GM18907 (cell line): ENCODE measurements at regions not wholly inside any gene's neighbourhood (a gene's known extent, or its start where the extent isn't known, plus 50 kb on each side); places are given as distances from the start of the nearest gene placed in this dataset.

Source experiments
- ATAC-seq: cut with Tn5 transposase; IDR thresholded peaks from one replicate; pipeline ENCODE4 v1.9.1; 2021; ENCODE audit warnings: mild to moderate bottlenecking, moderate library complexity; ENCODE audit not compliant: unreplicated experiment

DNA sequence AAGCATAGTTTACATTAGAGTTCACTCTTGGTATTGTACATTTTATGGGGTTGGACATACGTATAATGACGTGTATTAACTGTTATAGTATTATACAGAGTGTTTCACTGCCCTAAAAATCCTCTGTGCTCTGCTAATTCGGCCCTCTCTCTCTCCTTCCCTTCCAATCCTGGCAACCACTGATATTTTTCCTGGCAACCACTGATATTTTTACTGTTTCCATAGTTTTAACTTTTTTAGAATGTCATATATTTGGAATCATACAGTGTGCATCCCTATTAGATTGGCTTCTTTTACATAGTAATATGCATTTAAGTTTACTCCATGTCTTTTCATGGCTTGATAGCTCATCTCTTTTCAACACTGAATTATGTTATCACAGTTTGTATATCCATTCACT, 526.7 kb downstream of the RIT2 start:
- no peak for ATAC-seq

DNA sequence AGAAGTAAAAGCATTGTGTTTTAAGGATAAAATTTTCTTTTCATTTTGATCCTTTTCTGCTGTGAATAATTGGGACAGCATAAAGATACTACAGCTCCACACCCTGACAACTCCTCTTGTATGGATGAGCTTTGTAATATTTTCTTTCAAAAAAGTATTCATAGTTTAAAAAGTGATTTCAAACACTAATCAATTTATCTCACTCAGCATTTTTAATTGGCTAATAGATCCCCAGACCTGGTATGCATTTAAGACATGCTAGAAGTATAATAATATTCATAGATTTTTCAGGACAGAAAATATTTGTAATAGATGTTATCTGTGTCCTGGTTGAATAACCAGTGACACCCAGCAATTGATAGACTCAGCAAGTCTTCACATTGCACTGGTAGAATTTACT, 510.7 kb downstream of the RIT2 start:
- no peak for ATAC-seq

DNA sequence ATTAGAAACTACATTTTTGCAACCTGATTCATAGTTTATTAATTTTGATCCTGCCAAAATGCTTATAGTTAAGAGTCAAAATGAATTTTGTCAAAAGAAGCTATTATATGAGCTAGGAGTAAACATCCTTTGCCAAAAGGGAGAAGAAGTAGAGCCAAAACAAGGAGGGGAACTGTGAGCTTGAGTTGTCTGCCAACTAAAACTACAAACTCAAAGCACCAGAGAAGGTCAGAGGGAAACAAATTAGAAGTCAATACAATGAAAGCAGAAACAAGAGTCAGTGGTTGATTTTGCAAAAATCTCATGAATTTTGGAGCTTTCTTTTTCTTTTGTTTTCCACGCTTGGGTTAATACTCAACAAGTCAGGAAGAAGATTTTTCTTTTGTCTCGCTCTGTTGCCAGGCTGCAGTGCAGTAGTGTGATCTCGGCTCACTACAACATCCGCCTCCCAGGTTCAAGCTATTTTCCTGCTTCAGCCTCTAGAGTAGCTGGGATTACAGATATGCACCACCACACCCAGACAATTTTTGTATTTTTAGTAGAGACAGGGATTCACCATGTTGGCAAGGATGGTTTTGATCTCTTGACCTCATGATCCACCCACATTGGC, 508.5 kb downstream of the RIT2 start:
- ATAC-seq = no peak

DNA sequence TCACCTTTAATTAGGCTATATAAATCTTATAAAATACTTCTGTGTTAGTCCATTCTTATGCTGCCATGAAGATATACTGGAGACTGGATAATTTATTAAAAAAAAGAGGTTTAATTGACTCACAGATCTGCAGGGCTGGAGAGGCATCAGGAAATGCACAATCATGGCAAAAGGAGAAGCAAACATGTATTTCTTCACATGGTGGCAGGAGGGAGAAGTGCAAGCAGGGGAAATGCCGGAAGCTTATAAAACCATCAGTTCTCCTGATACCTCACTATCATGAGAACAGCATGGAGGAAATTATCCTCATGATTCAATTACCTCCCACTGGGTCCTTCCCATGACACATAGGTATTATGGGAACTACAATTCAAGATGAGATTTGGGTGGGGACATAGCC, 504.4 kb downstream of the RIT2 start:
- ATAC-seq = no peak

DNA sequence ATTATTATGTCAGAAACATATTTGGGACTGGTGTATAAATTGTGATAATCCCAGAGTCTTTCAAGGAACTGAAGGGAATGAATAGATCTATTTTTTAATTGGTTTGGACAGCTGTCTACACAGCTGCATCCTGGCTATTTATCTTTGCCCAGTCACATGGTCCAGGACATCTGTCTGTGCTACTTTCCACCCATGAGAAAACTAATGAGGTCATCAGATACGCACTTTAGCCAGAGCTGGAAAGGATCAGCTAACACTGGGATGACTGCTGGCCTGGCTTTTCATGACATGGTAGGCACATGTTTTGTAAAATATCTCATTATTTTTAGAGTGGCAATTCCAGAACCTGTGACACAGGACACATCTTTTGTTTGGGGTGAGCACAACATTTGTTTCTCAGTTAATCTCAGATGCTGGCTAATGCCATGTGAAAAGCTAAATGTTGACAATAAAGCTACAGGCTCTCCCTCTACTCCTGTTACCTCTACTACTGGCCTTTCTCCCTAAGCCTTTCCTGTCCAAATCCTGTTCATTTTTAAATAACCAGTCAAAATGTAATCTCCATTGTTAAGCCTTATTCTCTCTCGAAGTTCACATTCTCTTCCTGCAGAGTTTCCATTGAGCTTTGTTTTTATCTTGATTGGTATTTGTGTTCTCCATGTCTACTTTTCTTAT, 500.7 kb downstream of the RIT2 start:
- no peak for ATAC-seq

DNA sequence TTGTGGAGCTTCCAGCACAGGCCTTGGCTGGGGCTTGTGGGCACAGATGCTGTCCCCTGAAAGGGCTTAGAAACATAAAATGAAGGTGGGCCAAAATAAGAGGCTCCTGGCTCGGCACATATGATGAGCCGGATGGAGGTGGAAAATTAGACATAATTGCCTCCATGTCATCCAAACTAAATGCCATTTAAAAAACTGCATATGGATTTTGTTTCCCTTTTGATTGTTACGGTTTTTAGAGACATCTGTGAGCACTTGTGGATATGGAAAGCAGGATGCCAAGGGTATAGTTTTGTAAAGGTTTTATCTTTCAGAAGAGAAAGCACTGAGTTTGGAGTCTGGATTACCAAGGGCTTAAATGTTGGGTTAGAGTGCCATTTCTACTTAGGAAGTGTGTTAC, 498.3 kb downstream of the RIT2 start:
- no peak for ATAC-seq

DNA sequence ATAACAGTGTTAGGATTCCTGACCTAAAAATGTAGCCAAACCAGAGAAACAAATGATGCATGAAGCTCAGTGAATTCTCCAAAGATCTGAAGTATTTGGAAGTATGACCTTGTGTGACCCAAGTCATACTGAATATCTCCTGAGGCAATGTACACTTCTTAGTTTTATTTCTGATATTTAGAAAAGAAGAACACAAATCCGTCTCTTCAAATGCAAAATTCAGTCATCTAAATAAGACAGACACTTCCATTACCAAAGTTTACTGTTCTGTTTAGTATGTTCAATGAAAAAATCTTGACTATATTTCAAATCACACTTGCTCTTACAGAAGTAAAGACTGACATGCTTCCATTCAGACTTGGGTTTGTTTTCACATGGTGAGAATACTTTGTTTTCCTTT, 495.7 kb downstream of the RIT2 start:
- ATAC-seq = no peak

DNA sequence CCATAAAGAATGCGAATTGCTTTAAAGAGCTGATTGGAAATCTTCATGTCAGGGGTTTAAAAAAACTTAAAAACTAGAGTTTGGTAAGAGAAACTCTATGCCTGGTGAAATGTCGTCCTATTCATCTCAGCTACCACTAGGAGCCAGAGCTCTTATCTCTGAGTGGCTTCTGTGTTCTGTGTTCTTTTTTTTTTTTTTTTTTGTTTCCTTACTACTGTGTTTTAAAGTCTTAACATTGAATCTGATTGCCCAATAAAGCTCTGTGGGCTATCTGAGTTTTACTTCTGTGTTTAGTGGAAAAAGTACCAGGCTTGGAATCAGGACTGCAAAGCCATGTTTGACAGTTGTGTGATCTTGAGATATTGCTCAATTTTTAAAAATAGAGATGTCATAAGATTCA, 494.8 kb downstream of the RIT2 start:
- no peak for ATAC-seq

DNA sequence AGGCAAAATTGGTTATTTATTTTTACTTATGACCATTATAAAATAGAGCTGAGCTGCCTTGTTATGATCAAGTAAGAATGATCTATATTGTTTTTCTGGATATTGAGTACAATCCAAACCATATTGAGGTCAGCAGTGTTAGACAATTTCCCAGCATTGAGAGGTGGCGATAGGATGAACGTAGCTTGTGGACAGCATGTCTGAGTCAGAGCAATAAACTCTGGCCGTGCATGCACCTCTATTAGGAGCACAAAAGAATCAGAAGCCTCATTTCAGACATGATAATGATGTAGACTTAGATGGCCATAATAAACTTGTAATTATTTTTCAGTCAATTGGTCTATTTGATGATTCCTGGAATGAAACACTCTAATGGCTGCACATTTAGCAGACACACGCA, 491.6 kb downstream of the RIT2 start:
- ATAC-seq = no peak

DNA sequence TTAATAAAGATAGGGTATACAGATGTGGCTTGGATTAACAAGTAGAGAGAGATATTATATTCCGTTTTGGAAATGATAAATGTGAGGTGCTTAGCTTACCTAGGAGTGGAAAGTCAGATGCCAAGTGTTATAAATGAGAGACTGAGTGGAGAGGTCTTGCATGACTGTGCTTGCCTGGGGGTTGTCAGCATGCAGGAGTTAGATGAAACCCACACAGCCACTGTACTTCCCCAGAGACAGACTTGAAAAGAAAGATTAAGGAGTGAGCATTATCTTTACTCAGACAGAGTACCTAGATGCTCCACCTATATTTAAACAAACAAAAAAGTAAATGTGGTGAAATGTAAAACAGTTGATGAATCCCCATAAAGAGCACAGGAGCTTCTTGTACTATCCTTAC, 482.7 kb downstream of the RIT2 start:
- ATAC-seq = no peak

DNA sequence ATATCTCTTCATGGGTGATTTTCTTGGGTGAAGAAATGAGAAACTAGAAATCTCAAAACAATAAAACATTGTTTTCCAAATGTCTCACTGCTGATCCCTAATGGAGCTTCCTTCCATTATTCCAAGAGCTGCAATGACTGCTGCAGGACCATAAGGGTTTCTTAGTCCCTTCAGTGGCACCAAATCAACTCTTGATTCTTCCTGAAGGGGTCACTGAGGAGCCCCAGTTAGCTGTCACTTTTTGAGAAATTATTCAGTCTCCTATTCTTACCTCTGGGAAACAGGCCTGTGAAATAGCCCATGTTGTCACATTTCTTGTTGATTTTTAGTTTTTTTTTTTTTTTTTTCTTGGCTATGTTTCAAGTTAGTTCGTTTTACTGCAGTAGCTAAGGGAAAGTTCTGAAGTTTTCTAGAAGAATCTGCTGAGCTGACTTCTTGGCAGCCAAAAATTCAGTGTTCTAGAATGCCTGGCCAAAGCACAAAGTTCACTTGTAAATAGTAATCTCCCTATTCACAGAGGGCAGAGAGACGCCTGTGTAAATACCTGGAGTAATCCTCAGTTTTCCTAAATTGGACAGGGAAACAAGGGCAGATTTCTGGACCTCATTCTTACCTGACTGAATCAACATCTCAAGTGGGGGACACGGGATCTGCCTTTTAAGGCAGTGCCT, 480.0 kb downstream of the RIT2 start:
- ATAC-seq = no peak

DNA sequence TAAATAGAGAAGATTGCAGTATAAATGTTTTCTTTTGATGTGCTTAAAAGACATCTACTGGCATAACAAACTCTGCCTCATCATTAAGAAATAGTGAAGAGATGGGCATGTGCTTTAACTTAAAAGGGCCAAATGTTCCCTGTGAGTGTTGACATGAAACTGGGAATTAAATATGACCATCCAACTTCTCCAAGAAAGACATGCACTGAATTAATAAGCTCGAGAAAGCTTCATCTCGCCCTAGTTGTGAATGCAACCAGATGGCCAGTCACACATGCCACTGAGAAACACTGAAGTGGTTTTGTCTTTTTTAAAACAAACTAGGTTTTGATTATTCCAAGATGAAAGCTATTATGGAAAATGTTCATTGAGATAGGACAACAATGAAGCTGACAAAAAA, 479.2 kb downstream of the RIT2 start:
- ATAC-seq = no peak

DNA sequence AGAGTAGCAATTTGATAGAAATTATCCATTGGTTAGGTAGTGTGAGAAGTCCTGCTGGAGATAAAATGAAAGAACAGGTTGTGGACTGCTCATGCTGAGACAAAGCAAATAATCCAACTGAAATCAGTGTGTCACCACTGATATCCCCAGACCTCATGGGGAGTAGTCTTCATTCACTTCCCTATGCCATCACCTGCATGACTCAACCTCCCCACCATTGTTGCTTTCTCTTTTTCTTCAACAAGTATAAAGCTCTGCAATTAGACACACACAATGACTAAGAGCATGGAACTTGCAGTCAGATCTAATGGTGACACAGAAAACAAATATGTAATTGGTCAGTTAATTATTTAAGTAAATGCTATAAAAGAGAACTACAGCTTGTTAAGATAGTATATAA, 475.3 kb downstream of the RIT2 start:
- no peak for ATAC-seq

DNA sequence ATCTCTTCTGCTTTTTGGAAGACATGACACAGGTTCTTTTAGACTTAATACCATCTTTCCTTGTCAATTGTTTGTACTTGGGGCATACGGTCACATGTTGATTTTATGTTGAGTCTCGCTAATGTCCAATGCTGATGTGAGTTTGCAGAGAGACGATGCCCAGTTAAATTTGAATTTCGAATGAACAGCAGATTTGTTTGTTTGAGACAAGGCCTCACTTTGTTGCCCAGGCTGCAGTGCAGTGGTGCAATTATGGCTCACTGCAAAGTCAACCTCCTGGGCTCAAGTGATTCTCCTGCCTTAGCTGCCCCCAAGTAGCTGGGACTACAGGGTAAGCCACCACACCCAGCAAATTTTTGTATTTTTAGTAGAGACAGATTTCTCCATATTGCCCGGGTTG, 473.5 kb downstream of the RIT2 start:
- no peak for ATAC-seq

DNA sequence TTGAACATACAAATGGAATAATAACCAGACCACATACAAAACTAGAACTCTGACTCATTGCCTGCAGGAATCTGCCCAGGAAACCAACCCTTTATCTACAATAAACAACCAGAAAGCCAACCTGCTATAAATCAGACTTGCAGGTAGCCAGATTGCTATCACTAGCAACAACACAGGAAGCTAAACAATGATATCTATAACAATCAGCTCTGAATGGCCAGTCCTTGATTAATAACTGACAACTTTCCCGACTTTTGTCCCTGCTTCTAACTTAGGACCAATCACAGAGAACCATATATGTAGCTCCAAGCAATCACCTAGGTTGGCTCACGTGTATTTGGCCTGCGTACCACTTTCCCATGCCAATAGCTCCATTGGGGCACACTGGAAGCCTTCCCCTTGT, 470.8 kb downstream of the RIT2 start:
- no peak for ATAC-seq

DNA sequence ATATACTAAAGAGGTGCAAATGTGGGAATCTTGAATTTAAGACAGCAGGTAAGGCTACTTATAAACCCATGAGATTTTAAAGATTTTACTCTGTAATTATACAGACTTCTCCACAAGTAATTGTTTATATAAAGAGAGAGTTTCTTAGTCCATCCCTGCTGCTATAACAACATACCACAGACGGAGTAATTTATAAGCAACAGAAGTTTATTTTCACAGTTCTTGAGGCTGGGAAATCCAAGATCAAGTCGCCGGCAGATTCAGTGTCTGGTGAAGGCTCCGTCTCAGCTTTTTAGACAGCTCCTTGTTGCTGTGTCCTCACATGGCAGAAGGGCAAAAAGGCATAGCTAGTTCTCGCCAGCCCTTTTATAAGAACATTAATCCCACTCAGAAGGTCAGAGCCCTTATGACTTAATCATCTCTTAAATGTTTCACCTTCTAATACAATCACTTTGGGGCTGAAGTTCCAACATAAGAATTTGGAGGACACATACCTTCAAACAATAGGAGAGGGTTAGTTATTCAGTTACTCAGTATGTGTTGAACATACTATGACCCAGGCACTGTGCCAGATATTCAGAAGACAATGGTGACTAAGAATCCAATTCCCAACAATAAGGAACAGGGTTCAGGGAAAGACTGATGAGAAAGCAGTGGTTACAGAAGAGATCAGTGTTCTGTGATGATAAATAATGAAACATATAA, 466.0 kb downstream of the RIT2 start:
- no peak for ATAC-seq

DNA sequence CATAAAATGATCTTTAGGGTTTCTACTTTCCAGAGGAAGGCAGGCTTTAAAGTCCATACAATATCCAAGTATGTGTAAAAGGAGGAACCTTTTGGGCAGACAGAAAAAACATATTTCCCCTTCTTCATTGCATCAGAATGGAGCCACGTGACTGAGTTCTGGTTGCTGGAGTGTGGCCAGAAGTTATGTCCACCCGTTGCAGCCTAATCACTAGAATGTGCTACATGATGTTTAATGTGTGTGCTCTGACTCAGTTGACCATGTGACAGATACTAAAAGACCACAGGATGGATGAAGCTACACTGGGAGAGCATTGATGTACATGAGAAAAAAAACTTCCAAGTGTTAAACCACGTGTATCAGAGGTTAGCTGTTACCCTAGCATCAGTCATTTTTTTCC, 460.9 kb downstream of the RIT2 start:
- no peak for ATAC-seq

DNA sequence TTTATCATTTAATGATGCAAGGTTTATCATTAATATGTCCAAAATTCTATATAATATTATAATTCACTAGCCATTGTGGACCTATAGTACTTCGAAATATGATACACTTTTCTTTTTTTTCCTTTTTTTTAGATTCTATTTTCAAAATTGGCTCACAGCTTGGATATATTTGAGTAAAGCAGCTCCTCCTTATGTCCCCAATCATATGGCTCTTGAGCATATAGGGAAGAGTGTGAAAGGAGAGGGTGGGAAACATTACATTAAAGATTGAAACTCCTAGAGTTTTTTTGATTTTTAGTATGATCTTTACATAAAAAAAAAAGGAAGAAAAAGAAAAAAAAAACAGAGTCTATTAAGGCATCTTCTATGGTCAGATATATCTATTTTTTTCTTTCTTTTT, 457.9 kb downstream of the RIT2 start:
- ATAC-seq = no peak

DNA sequence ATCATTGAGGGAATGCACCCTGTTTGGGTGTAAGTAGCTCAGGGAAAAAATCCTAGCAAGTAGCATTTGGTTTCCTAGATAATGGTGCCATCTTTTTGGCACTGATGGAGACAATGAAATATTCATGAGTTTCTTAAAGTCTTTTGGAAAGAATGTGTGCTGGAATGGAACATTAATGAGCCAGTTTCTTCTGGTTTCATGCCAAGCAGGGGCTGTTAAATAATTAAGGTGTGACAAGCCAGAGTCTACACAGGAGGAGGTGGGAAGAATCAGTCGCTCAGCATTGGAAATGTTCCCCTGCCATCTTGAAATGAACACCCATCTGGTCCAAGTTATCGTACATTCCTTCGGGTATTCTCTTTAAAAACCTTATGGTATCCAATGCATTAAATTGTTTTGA, 457.3 kb downstream of the RIT2 start:
- ATAC-seq = no peak

DNA sequence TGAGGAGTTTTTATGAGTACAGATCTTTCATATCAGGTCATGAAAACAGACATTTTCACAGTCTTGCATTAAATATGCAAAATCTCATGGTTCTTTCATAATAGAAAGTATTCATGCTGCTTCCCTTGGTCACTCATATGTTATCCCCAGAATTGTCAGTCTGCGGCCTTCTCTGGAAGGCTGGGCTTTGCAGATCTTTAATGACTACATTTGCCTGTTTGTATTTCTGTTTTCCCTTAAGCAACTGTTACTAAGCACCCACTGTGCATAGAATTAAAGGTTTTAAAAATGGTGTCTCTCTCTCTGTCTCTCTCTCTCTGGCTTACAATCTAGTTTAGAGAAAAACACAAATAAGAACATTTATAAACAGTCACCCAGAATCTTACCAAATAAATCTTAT, 456.3 kb downstream of the RIT2 start:
- ATAC-seq = no peak

DNA sequence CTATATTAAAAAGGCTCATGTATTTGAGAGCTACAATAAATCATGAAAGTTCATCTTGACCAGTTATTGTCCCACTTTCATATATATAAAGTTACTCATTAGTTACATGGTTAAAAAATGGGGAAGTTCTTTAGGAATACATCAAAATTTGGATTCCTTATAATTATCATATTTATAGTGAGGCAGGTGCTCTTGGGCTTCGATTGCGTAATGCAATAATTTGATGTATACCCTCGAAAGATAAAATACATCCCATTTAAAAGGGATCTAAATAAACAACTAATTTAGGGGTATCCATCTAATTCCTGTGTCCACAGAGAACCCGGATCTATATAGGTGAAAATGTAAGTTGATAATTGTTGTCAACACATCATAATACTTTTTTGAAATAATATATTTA, 444.6 kb downstream of the RIT2 start:
- no peak for ATAC-seq

DNA sequence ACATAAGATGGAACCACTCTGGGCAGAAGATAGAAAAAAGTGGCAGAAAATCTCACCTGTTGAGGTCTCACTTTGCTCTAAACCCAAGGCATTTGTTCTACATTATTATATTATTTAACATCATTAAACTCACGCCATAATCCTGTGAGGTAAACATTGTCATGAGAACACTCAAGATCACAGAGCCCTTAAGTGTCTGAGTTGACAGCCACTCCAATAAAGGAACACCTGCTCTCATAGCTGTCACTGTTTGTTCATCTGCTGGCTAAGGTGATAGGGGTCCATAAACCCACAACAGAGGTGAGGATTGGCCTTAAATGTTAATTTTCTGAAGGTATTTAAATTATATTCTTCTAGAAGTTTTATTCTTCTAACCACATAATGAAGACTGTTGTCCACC, 439.7 kb downstream of the RIT2 start:
- ATAC-seq = no peak
